ENCODE measurements at regions not wholly inside any gene's neighbourhood (a gene's known extent, or its start where the extent isn't known, plus 50 kb on each side); places are given as distances from the start of the nearest gene placed in this dataset.

- TF ChIP-seq CTCF (IDR thresholded peaks at IDR 0.05; ENCODE audit: low read length) (peak; percentile 43), EZH2 (IDR thresholded peaks at IDR 0.05; ENCODE audit: borderline replicate concordance, low read length) (no peak)
Measured at GRCh38 chr15:98428253-98428989, 219.9 kb upstream of the IGF1R start.
